ENCODE measurements at regions not wholly inside any gene's neighbourhood (a gene's known extent, or its start where the extent isn't known, plus 50 kb on each side); places are given as distances from the start of the nearest gene placed in this dataset.

DNA sequence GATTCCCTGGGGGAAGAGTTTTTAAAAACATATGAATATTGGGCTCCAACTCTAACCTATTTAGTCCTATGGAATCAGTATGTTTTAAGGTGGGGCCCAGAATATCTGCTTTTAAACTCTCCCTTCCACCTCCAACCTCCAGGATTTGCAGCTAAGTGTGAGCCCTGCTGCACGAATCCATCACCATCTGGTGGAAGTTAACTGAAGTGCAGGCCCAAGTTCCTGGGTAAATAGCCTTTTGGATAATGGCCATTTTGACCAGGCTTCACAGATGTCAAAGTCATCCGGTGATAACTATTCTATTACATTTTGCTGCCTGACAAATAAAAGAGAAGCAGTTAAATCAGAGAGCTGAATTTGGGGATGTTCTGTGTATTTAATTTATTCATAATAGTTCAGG lies 58.1 kb upstream of the RMST start:
- ATAC-seq (ENCODE audit: low FRiP score): no peak
- intact Hi-C loops (cut with DNase I): no loop called here
- 3 to 7% methylated on average over 2 of the region's 2 CpGs for WGBS, 2 donors

DNA sequence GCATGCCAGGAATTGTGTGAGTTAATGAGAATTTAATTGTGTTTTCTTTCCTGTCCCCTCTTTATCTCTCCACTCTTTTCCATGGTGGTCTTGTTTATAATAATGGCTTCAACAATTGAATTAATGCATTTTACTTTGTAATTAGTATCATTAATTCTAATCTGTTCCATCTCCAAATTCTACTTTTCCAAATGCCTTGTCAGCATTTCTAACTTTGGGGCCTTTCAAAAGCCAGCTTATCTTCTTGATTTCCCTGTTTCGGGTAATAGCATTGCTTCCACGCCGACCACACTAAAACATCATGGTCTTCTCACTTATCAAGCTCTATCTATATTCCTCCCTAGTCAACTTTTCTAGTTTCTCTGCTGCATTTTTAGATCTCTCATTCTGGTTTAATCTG lies 54.2 kb upstream of the RMST start:
- no peak for DNase-seq
- ATAC-seq (ENCODE audit: low FRiP score): no peak
- WGBS, 2 donors: 98 to 99% methylated on average over 3 of the region's 3 CpGs
- Histone ChIP-seq H3K4me1 (ENCODE audit: control insufficient read depth in 1 of 2, insufficient read depth in 2 of 2, low read length in 2 of 2) (no peaks in the 10 kb centered on the region), H3K36me3 (ENCODE audit: control insufficient read depth in 1 of 2, insufficient read depth in 2 of 2, low read length in 1 of 2) (no peaks in the 10 kb centered on the region), H3K4me3 (ENCODE audit: low read length in 2 of 2) (no peak overlapping the region), H3K27me3 (ENCODE audit: control insufficient read depth in 1 of 2, insufficient read depth in 2 of 2, low read length in 1 of 2) (peaks cover 0 to 2% of the 10 kb centered on the region in 2 donors), H3K9me3 (ENCODE audit: control insufficient read depth, low read length) (no peaks in the 10 kb centered on the region), H3K27ac (ENCODE audit: low read depth in 1 of 2, low read length in 2 of 2) (no peak overlapping the region)
- intact Hi-C loops (cut with DNase I): no loop called here

More for the DNA sequence above, 58.1 kb upstream of the RMST start:
- Histone ChIP-seq H3K36me3 (ENCODE audit: control insufficient read depth in 1 of 2, insufficient read depth in 2 of 2, low read length in 1 of 2) (no peaks in the 10 kb centered on the region), H3K27ac (ENCODE audit: low read depth in 1 of 2, low read length in 2 of 2) (no peak overlapping the region), H3K4me3 (ENCODE audit: low read length in 2 of 2) (no peak overlapping the region), H3K9me3 (ENCODE audit: control insufficient read depth, low read length) (no peaks in the 10 kb centered on the region), H3K27me3 (ENCODE audit: control insufficient read depth in 1 of 2, insufficient read depth in 2 of 2, low read length in 1 of 2) (no peaks in the 10 kb centered on the region), H3K4me1 (ENCODE audit: control insufficient read depth in 1 of 2, insufficient read depth in 2 of 2, low read length in 2 of 2) (no peaks in the 10 kb centered on the region)
- no peak for DNase-seq

DNA sequence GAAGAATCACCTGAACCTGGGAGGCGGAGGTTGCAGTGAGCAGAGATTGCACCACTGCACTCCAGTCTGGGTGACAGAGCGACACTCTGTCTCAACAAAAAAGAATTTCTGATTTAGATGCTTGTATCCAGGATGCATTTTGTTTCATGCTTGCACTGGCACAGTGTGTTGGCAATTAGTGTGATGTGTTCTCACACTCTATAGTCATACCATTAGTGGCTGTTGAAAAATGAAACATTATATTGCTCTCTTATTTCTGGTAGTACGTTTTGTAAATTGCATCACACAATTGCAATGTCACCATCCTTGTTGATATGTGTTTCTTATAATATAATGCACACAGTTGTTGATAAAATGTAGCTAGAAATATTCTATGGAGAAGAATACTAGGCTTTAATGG lies 51.3 kb upstream of the RMST start:
- 76 to 79% methylated on average over 3 of the region's 3 CpGs for WGBS, 2 donors
- intact Hi-C loops (cut with DNase I): no loop called here
- Histone ChIP-seq H3K4me1 (ENCODE audit: control insufficient read depth in 1 of 2, insufficient read depth in 2 of 2, low read length in 2 of 2) (no peaks in the 10 kb centered on the region), H3K27me3 (ENCODE audit: control insufficient read depth in 1 of 2, insufficient read depth in 2 of 2, low read length in 1 of 2) (peaks cover 0 to 2% of the 10 kb centered on the region in 2 donors), H3K4me3 (ENCODE audit: low read length in 2 of 2) (no peak overlapping the region), H3K27ac (ENCODE audit: low read depth in 1 of 2, low read length in 2 of 2) (no peak overlapping the region), H3K9me3 (ENCODE audit: control insufficient read depth, low read length) (no peaks in the 10 kb centered on the region), H3K36me3 (ENCODE audit: control insufficient read depth in 1 of 2, insufficient read depth in 2 of 2, low read length in 1 of 2) (no peaks in the 10 kb centered on the region)
- ATAC-seq (ENCODE audit: low FRiP score) (no peak), DNase-seq (no peak)
